Inferior parietal cortex (tissue), 1 donor: ENCODE measurements at regions not wholly inside any gene's neighbourhood (a gene's known extent, or its start where the extent isn't known, plus 50 kb on each side); places are given as distances from the start of the nearest gene placed in this dataset.
A peak's percentile ranks its signal among the peaks of the same experiment; 100 is the strongest.
"Not testable (repeated sequence)": the region's sequence is repeated elsewhere in the genome, so short reads cannot be mapped to it uniquely, and the experiment has no call there.

Experiments
- DNase-seq: peaks from one replicate; pipeline ENCODE4 v3.0.0-alpha.2; 2016; ENCODE audit errors: extremely low spot score

- DNase-seq, result no peak
Measured at GRCh38 chr22:19641254-19641982, 72.9 kb upstream of the SEPTIN5 start.

- DNase-seq, result no peak
Measured at GRCh38 chr22:19641983-19642451, 72.3 kb upstream of the SEPTIN5 start.

- DNase-seq, result peak; percentile 24
Measured at GRCh38 chr22:19643448-19644313, 70.6 kb upstream of the SEPTIN5 start.

- DNase-seq, result no peak
Measured at GRCh38 chr22:19644314-19645223, 69.7 kb upstream of the SEPTIN5 start.

- no peak for DNase-seq
Measured at GRCh38 chr22:19645391-19645790, 68.9 kb upstream of the SEPTIN5 start.

GRCh38 chr22:19645905-19646304 lies 68.4 kb upstream of the SEPTIN5 start:
- DNase-seq, result no peak

GRCh38 chr22:19646383-19646782 lies 67.9 kb upstream of the SEPTIN5 start:
- DNase-seq, result no peak

- DNase-seq, result no peak
Measured at GRCh38 chr22:19648419-19648929, 65.8 kb upstream of the SEPTIN5 start.

GRCh38 chr22:19652316-19652715 lies 62.0 kb upstream of the SEPTIN5 start:
- DNase-seq, result no peak

GRCh38 chr22:19654338-19654987 lies 59.8 kb upstream of the SEPTIN5 start:
- no peak for DNase-seq

- DNase-seq, result no peak
Measured at GRCh38 chr22:19655399-19655798, 58.9 kb upstream of the SEPTIN5 start.

GRCh38 chr22:19656541-19657251 lies 57.6 kb upstream of the SEPTIN5 start:
- no peak for DNase-seq

GRCh38 chr22:19657252-19658056 lies 56.8 kb upstream of the SEPTIN5 start:
- no peak for DNase-seq

- DNase-seq, result no peak
Measured at GRCh38 chr22:19658057-19658966, 56.0 kb upstream of the SEPTIN5 start.

GRCh38 chr22:19658967-19659804 lies 55.1 kb upstream of the SEPTIN5 start:
- no peak for DNase-seq

GRCh38 chr22:19659805-19660345 lies 54.4 kb upstream of the SEPTIN5 start:
- no peak for DNase-seq

GRCh38 chr22:19660583-19660982 lies 53.7 kb upstream of the SEPTIN5 start:
- DNase-seq, result not testable (repeated sequence)
